HG02973 (cell line): ENCODE measurements at regions not wholly inside any gene's neighbourhood (a gene's known extent, or its start where the extent isn't known, plus 50 kb on each side); places are given as distances from the start of the nearest gene placed in this dataset.

Source experiments
- ATAC-seq: cut with Tn5 transposase; IDR thresholded peaks from one replicate; pipeline ENCODE4 v1.9.1; 2021; ENCODE audit warnings: moderate library complexity; ENCODE audit not compliant: unreplicated experiment

- no peak for ATAC-seq
Observed at GRCh38 chr2:19238440-19239060, 119.9 kb downstream of the OSR1 start.

- no peak for ATAC-seq
Observed at GRCh38 chr2:19235308-19235707, 123.1 kb downstream of the OSR1 start.

GRCh38 chr2:19232312-19232711 is 126.1 kb downstream of the OSR1 start:
- no peak for ATAC-seq

- ATAC-seq: no peak
Observed at GRCh38 chr2:19231625-19232024, 126.8 kb downstream of the OSR1 start.

GRCh38 chr2:19230626-19231025 is 127.8 kb downstream of the OSR1 start:
- no peak for ATAC-seq

GRCh38 chr2:19228715-19229114 is 129.7 kb downstream of the OSR1 start:
- no peak for ATAC-seq

GRCh38 chr2:19228181-19228593 is 130.2 kb downstream of the OSR1 start:
- no peak for ATAC-seq

GRCh38 chr2:19226871-19227270 is 131.6 kb downstream of the OSR1 start:
- no peak for ATAC-seq

- ATAC-seq: no peak
Observed at GRCh38 chr2:19226386-19226785, 132.0 kb downstream of the OSR1 start.

GRCh38 chr2:19225931-19226330 is 132.5 kb downstream of the OSR1 start:
- no peak for ATAC-seq

- ATAC-seq: no peak
Observed at GRCh38 chr2:19225126-19225525, 133.3 kb downstream of the OSR1 start.

- no peak for ATAC-seq
Observed at GRCh38 chr2:19224486-19224885, 133.9 kb downstream of the OSR1 start.

- no peak for ATAC-seq
Observed at GRCh38 chr2:19224011-19224410, 134.4 kb downstream of the OSR1 start.

GRCh38 chr2:19219060-19219459 is 139.4 kb downstream of the OSR1 start:
- no peak for ATAC-seq

GRCh38 chr2:19218166-19218565 is 140.3 kb downstream of the OSR1 start:
- no peak for ATAC-seq

- ATAC-seq: no peak
Observed at GRCh38 chr2:19216676-19217602, 141.5 kb downstream of the OSR1 start.

GRCh38 chr2:19216238-19216637 is 142.2 kb downstream of the OSR1 start:
- ATAC-seq: no peak

GRCh38 chr2:19214682-19215391 is 143.6 kb downstream of the OSR1 start:
- ATAC-seq: no peak

GRCh38 chr2:19209575-19210341 is 148.7 kb downstream of the OSR1 start:
- no peak for ATAC-seq

GRCh38 chr2:19208479-19209199 is 149.8 kb downstream of the OSR1 start:
- ATAC-seq: no peak
